ENCODE measurements at regions not wholly inside any gene's neighbourhood (a gene's known extent, or its start where the extent isn't known, plus 50 kb on each side); places are given as distances from the start of the nearest gene placed in this dataset.
"Not testable (repeated sequence)": the region's sequence is repeated elsewhere in the genome, so short reads cannot be mapped to it uniquely, and the experiment has no call there.

GRCh38 chr9:18294229-18294628 lies 179.7 kb upstream of the ADAMTSL1 start:
- no peak for DNase-seq (ENCODE audit: low spot score)

GRCh38 chr9:18296702-18297055 lies 177.3 kb upstream of the ADAMTSL1 start:
- no peak for DNase-seq (ENCODE audit: low spot score)

- peak; percentile 31 for DNase-seq (ENCODE audit: low spot score)
Observed at GRCh38 chr9:18297056-18297841, 176.7 kb upstream of the ADAMTSL1 start.

- DNase-seq (ENCODE audit: low spot score) = no peak
Observed at GRCh38 chr9:18299449-18299848, 174.5 kb upstream of the ADAMTSL1 start.

GRCh38 chr9:18305167-18305806 lies 168.7 kb upstream of the ADAMTSL1 start:
- not testable (repeated sequence) for DNase-seq (ENCODE audit: low spot score)

- DNase-seq (ENCODE audit: low spot score) = no peak
Observed at GRCh38 chr9:18314316-18314715, 159.6 kb upstream of the ADAMTSL1 start.

GRCh38 chr9:18317896-18318295 lies 156.1 kb upstream of the ADAMTSL1 start:
- no peak for DNase-seq (ENCODE audit: low spot score)

GRCh38 chr9:18319918-18320445 lies 154.0 kb upstream of the ADAMTSL1 start:
- no peak for DNase-seq (ENCODE audit: low spot score)

GRCh38 chr9:18324928-18325745 lies 148.8 kb upstream of the ADAMTSL1 start:
- DNase-seq (ENCODE audit: low spot score) = no peak

GRCh38 chr9:18325746-18326011 lies 148.3 kb upstream of the ADAMTSL1 start:
- DNase-seq (ENCODE audit: low spot score) = not testable (repeated sequence)

GRCh38 chr9:18327121-18327520 lies 146.8 kb upstream of the ADAMTSL1 start:
- no peak for DNase-seq (ENCODE audit: low spot score)

- DNase-seq (ENCODE audit: low spot score) = no peak
Observed at GRCh38 chr9:18330401-18331309, 143.3 kb upstream of the ADAMTSL1 start.

GRCh38 chr9:18331310-18331684 lies 142.7 kb upstream of the ADAMTSL1 start:
- no peak for DNase-seq (ENCODE audit: low spot score)

- DNase-seq (ENCODE audit: low spot score) = no peak
Observed at GRCh38 chr9:18331808-18332209, 142.1 kb upstream of the ADAMTSL1 start.

GRCh38 chr9:18333157-18333556 lies 140.8 kb upstream of the ADAMTSL1 start:
- DNase-seq (ENCODE audit: low spot score) = peak; percentile 24

GRCh38 chr9:18335825-18336224 lies 138.1 kb upstream of the ADAMTSL1 start:
- no peak for DNase-seq (ENCODE audit: low spot score)

- no peak for DNase-seq (ENCODE audit: low spot score)
Observed at GRCh38 chr9:18338042-18338441, 135.9 kb upstream of the ADAMTSL1 start.

GRCh38 chr9:18343784-18344183 lies 130.2 kb upstream of the ADAMTSL1 start:
- no peak for DNase-seq (ENCODE audit: low spot score)

- no peak for DNase-seq (ENCODE audit: low spot score)
Observed at GRCh38 chr9:18346745-18347144, 127.2 kb upstream of the ADAMTSL1 start.

GRCh38 chr9:18347386-18348082 lies 126.4 kb upstream of the ADAMTSL1 start:
- DNase-seq (ENCODE audit: low spot score) = no peak

GRCh38 chr9:18348083-18348475 lies 125.9 kb upstream of the ADAMTSL1 start:
- no peak for DNase-seq (ENCODE audit: low spot score)
